ENCODE measurements at regions not wholly inside any gene's neighbourhood (a gene's known extent, or its start where the extent isn't known, plus 50 kb on each side); places are given as distances from the start of the nearest gene placed in this dataset.

GRCh38 chr1:239536165-239536849 lies 149.9 kb downstream of the CHRM3 start:
- DNase-seq (ENCODE audit: extremely low read depth in 1 of 11, low read depth in 9 of 11, low spot score in 4 of 11), result no peak

DNA sequence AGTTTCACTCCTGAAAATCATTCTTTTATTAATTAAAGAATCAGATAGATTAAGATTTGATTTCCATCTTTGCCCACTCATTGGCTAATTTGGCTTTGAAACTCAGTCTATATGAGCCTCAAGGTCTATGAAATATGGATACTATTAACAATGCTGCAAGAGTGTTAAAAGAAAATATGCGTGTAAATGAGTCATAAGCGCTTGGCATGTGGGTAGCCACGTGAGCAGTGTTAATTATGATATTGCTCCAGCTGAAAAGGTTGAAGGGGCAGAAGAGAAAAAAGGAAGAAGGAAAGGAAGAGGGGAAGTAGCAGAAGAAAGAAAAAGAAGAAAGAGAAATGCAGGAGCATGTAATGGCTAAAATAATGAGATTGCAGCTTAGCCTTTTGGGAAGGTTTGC lies 151.4 kb downstream of the CHRM3 start:
- no peak for DNase-seq (ENCODE audit: extremely low read depth in 1 of 11, low read depth in 9 of 11, low spot score in 4 of 11)

DNA sequence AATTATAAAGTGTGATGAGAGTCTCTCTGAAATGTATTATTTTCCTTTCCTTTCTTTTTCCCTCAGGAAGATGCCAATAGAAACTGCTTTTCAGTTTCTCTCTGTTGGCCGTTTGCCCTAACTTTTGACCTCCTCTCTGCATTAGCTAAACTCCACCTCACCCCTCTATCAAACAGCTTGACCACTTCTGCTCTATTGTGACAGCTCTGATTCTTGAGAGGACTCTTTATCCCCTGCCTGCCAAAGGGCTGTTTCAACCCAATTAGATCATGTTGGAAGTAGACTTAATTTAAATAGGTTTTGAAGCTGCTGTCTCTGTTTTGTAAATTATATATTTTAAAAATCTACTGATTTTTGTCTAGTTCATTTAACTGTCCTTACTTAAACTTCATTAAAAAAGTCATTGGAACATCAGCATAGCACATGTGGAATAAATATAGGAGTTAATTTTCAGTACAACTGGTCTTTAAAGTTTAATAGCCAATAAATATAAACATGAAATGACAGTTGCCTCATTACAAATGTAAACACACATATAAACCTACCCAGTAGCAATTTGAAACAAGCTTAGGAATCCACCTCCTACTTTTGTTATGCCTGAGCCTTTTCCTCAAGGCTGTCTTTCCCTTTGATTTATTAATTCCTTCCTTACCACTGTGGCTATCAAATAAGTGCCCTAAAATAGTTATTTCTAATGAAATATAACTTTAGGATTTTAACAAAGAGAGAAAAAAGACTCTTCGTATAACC lies 152.0 kb downstream of the CHRM3 start:
- DNase-seq (ENCODE audit: extremely low read depth in 1 of 11, low read depth in 9 of 11, low spot score in 4 of 11), result peak in 5 of 11 donors; percentile 17 to 32 (median 21)

- DNase-seq (ENCODE audit: extremely low read depth in 1 of 11, low read depth in 9 of 11, low spot score in 4 of 11), result no peak
These were observed 152.7 kb downstream of the CHRM3 start for GRCh38 chr1:239539051-239539450.

- no peak for DNase-seq (ENCODE audit: extremely low read depth in 1 of 11, low read depth in 9 of 11, low spot score in 4 of 11)
These were observed 153.4 kb downstream of the CHRM3 start for GRCh38 chr1:239539812-239540211.

GRCh38 chr1:239543873-239544272 lies 157.5 kb downstream of the CHRM3 start:
- no peak for DNase-seq (ENCODE audit: extremely low read depth in 1 of 11, low read depth in 9 of 11, low spot score in 4 of 11)

DNA sequence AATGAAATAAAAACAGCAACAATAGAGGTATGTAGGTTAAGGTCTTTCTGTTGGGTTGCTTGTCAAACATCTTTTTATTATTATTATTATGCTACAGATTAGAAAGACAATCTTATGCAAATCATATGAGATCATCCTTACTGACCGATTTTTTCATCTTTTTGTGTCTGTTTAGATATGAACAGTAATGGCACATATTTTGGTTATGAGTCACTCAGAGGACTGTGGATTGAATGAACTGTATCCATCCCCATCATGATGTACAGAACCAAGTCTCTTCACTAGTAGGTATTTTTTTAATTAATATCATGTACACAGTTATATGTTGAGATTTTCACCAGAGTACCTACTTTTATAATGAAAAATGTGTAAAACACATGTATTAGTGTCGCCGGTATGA lies 159.1 kb downstream of the CHRM3 start:
- DNase-seq (ENCODE audit: extremely low read depth in 1 of 11, low read depth in 9 of 11, low spot score in 4 of 11), result no peak

DNA sequence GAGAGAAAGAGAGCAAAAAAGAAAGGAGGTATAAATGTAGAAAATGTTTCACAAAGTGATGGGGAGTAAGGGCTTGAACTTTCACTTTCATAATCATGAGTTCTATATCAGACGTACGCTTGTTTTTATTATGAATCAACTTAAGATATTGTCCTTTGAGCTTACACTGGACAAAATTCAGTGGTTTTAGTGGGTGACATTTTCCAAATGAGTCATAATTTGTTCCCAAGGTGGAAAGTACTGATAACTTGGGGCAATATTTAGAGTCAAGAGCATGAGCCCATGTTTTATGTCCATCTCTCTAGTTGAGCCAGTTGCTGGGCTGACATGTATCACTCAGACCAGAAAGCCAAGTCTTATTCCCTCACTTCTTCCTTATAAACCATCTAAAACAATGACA lies 161.6 kb downstream of the CHRM3 start:
- DNase-seq (ENCODE audit: extremely low read depth in 1 of 11, low read depth in 9 of 11, low spot score in 4 of 11), result no peak

DNA sequence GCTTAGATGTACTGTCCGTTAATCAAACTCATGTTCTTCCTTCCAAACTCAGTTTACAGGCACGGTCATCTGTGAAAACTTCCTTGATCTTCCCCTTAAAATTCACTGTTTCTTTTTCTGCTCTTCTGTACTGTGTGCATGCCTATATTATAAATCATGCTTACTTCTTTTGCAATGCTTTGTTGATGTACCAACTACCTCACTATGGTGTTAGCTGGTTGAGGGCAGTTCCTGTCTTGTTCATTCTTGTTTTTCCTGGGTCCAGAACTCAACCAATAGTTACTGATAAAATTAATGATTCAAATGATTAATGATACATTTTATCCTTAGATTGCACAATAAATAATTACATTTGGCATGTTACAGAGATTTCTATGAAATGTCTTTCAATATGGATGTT lies 163.8 kb downstream of the CHRM3 start:
- no peak for DNase-seq (ENCODE audit: extremely low read depth in 1 of 11, low read depth in 9 of 11, low spot score in 4 of 11)

GRCh38 chr1:239555350-239555749 lies 169.0 kb downstream of the CHRM3 start:
- DNase-seq (ENCODE audit: extremely low read depth in 1 of 11, low read depth in 9 of 11, low spot score in 4 of 11), result no peak

- no peak for DNase-seq (ENCODE audit: extremely low read depth in 1 of 11, low read depth in 9 of 11, low spot score in 4 of 11)
These were observed 172.2 kb downstream of the CHRM3 start for GRCh38 chr1:239558559-239558958.

GRCh38 chr1:239558991-239559390 lies 172.6 kb downstream of the CHRM3 start:
- no peak for DNase-seq (ENCODE audit: extremely low read depth in 1 of 11, low read depth in 9 of 11, low spot score in 4 of 11)

- no peak for DNase-seq (ENCODE audit: extremely low read depth in 1 of 11, low read depth in 9 of 11, low spot score in 4 of 11)
These were observed 174.6 kb downstream of the CHRM3 start for GRCh38 chr1:239560921-239561320.

DNA sequence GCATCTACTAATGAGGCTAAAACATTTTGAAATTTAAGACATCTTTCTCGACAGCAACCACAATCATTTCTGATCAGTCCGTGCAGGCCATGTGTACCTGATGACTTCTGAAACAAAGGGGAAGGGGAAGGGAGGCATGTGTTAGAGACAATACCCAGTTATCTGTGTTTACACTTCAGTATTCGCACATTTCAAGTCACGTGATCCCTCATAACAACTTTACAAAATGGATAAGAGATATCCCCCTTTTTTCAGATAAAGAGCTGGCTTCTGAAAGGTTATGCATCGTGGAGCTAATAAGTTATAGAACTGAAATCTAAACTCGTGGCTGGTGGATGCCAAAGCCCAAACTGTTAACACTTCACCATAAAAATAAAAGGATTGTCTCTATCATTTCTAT lies 175.7 kb downstream of the CHRM3 start:
- no peak for DNase-seq (ENCODE audit: extremely low read depth in 1 of 11, low read depth in 9 of 11, low spot score in 4 of 11)

GRCh38 chr1:239563681-239564080 lies 177.3 kb downstream of the CHRM3 start:
- peak in 4 of 11 donors; percentile 22 to 34 (median 28) for DNase-seq (ENCODE audit: extremely low read depth in 1 of 11, low read depth in 9 of 11, low spot score in 4 of 11)

GRCh38 chr1:239566074-239566473 lies 179.7 kb downstream of the CHRM3 start:
- no peak for DNase-seq (ENCODE audit: extremely low read depth in 1 of 11, low read depth in 9 of 11, low spot score in 4 of 11)

- DNase-seq (ENCODE audit: extremely low read depth in 1 of 11, low read depth in 9 of 11, low spot score in 4 of 11), result no peak
These were observed 184.5 kb downstream of the CHRM3 start for GRCh38 chr1:239570878-239571277.

DNA sequence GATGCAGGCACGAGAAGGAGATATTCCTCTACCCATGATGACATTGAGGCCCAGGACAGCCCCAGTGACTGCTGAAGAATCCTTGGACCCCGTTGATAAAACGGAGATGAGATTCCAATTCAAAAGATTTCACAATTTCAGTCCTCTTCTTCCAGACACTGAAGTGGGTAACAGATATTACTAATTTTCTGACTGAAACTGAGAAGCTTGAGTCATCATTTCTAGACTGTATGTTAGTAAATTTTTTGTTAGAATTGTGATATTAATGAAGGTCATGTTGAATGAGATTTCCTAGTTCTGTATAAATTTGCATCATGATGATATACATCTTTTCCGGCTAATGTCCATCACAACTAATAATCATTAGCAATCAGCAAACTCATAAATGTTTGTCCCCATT lies 185.8 kb downstream of the CHRM3 start:
- DNase-seq (ENCODE audit: extremely low read depth in 1 of 11, low read depth in 9 of 11, low spot score in 4 of 11), result no peak

DNA sequence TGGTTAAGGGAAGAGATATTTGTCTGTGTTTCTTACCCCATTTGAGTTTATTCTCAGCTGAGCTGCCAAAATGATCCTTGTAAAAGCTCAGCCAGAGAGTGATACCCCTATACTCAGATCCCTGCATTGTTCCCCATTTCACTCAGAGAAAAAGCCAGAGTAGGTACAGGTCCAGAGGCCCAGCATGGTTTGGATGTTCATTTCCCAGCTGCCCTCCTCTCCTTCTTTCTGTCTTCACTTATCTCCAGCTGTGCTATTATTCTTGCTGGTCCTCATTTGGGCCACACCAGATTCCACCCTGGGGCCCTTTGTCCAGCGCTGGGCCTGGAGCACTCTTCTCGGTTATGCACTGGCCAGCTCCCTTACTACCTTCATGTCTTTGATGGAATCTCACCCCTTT lies 187.7 kb downstream of the CHRM3 start:
- DNase-seq (ENCODE audit: extremely low read depth in 1 of 11, low read depth in 9 of 11, low spot score in 4 of 11), result no peak

DNA sequence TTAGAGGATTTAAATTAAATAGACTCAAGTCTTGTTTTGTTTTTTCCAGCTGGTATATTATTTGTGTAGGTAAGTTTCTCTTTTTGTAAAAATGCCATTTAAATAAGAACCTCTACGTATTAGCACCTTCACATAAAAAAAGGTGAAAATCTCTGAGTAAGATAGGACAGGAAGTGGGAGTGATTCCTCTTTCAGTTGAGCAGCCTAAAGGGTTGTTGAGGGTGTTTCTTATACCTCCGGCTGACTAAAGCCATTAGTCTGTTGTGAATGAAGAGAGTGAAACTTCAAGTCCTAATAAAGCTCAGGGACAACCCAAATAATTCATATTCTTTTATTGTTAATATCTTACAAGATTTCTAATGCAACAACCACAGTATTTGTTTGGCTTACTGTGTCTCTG lies 188.7 kb downstream of the CHRM3 start:
- no peak for DNase-seq (ENCODE audit: extremely low read depth in 1 of 11, low read depth in 9 of 11, low spot score in 4 of 11)

DNA sequence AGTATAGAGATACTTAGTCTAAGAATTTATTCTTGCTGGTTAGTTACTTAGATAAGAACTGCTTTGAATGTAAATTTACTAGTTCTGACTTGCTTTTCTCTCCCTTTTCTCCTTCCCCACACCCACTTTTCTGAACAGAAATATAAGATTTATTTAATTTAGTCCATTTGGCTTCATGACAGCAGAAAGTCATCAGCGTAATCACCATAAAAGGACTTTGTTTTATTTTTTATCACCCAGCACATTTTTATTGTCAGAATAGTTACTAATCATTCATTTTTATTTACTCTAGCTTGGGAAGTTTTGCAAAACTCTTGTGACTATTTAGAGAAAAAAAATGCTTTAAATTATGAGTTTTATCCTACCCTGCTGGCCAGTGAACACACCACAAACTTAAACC lies 197.2 kb downstream of the CHRM3 start:
- DNase-seq (ENCODE audit: extremely low read depth in 1 of 11, low read depth in 9 of 11, low spot score in 4 of 11), result peak in 4 of 11 donors; percentile 17 to 37 (median 26)
